CD4-positive, alpha-beta T cell treated with Interleukin-15 for 4 hours (primary cell): ENCODE measurements at regions not wholly inside any gene's neighbourhood (a gene's known extent, or its start where the extent isn't known, plus 50 kb on each side); places are given as distances from the start of the nearest gene placed in this dataset.
"Not testable (repeated sequence)": the region's sequence is repeated elsewhere in the genome, so short reads cannot be mapped to it uniquely, and the experiment has no call there.

Experiments
- DNase-seq: peaks from one replicate; pipeline ENCODE4 v3.0.0-alpha.2; 2020; ENCODE audit warnings: low spot score

- DNase-seq, result no peak
Measured at GRCh38 chrX:40414335-40414734, 166.4 kb upstream of the ATP6AP2 start.

GRCh38 chrX:40411340-40412111 is 169.2 kb upstream of the ATP6AP2 start:
- no peak for DNase-seq

GRCh38 chrX:40410859-40411258 is 169.9 kb upstream of the ATP6AP2 start:
- DNase-seq, result no peak

- no peak for DNase-seq
Measured at GRCh38 chrX:40406330-40406859, 174.4 kb upstream of the ATP6AP2 start.

GRCh38 chrX:40405399-40405798 is 175.4 kb upstream of the ATP6AP2 start:
- DNase-seq, result no peak

GRCh38 chrX:40403757-40404156 is 177.0 kb upstream of the ATP6AP2 start:
- DNase-seq, result no peak

GRCh38 chrX:40402831-40403533 is 177.8 kb upstream of the ATP6AP2 start:
- DNase-seq, result no peak

- DNase-seq, result no peak
Measured at GRCh38 chrX:40395102-40395501, 185.7 kb upstream of the ATP6AP2 start.

GRCh38 chrX:40394302-40394701 is 186.5 kb upstream of the ATP6AP2 start:
- no peak for DNase-seq

GRCh38 chrX:40392599-40392998 is 188.2 kb upstream of the ATP6AP2 start:
- no peak for DNase-seq

- DNase-seq, result no peak
Measured at GRCh38 chrX:40391662-40392061, 189.1 kb upstream of the ATP6AP2 start.

GRCh38 chrX:40389555-40389954 is 191.2 kb upstream of the ATP6AP2 start:
- DNase-seq, result no peak

- DNase-seq, result no peak
Measured at GRCh38 chrX:40388441-40388840, 192.3 kb upstream of the ATP6AP2 start.

GRCh38 chrX:40387869-40388268 is 192.9 kb upstream of the ATP6AP2 start:
- not testable (repeated sequence) for DNase-seq

GRCh38 chrX:40387311-40387710 is 193.5 kb upstream of the ATP6AP2 start:
- not testable (repeated sequence) for DNase-seq

- DNase-seq, result no peak
Measured at GRCh38 chrX:40385682-40386081, 195.1 kb upstream of the ATP6AP2 start.

GRCh38 chrX:40385256-40385655 is 195.5 kb upstream of the ATP6AP2 start:
- no peak for DNase-seq

- DNase-seq, result no peak
Measured at GRCh38 chrX:40383969-40384368, 196.8 kb upstream of the ATP6AP2 start.

GRCh38 chrX:40383360-40383759 is 197.4 kb upstream of the ATP6AP2 start:
- no peak for DNase-seq

- DNase-seq, result no peak
Measured at GRCh38 chrX:40380655-40381488, 199.9 kb upstream of the ATP6AP2 start.

- no peak for DNase-seq
Measured at GRCh38 chrX:40377684-40378083, 203.1 kb upstream of the ATP6AP2 start.

GRCh38 chrX:40374486-40374885 is 206.3 kb upstream of the ATP6AP2 start:
- DNase-seq, result no peak
